HG03135 (cell line): ENCODE measurements at regions not wholly inside any gene's neighbourhood (a gene's known extent, or its start where the extent isn't known, plus 50 kb on each side); places are given as distances from the start of the nearest gene placed in this dataset.

Source experiments
- ATAC-seq: cut with Tn5 transposase; IDR thresholded peaks from one replicate; pipeline ENCODE4 v1.9.1; 2021; ENCODE audit warnings: mild to moderate bottlenecking, moderate library complexity; ENCODE audit not compliant: unreplicated experiment

DNA sequence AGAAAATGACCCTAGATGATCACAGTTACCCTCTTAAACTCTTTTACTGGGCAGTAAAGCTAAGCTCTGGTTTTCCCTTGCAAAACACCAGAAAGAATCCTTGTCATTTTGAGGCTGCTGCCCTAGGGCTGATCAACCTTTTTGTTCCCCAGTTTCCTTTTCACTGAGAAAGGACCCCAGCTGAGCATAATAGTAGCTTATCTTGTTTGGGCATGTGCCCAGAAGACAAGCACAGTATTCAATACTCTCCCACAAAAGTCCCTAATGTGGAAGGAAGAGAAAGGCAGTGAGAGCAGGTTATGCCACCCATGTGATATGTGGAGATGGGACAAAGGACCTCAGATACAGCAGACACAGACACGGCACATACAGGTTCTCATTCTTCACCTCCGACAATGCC is 332.6 kb upstream of the TMPO start:
- ATAC-seq, result no peak

DNA sequence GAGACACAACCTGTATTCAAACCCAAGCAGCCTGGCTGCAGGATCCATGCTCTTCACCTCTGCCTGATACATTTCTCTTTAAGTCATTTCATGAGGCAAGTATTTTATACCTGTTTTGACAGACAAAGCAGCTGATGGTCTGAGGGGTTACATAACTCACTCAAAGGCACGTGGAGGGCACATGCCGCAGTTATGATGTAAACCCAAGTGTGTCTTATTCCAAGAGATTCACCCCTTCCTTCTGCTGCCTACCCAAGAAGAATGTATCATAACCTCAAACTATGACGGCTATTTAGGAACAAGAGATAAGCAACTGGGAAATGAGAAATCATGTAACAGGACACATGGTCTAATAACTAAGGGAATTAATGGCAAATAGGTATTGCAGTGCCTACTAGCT is 329.8 kb upstream of the TMPO start:
- no peak for ATAC-seq

DNA sequence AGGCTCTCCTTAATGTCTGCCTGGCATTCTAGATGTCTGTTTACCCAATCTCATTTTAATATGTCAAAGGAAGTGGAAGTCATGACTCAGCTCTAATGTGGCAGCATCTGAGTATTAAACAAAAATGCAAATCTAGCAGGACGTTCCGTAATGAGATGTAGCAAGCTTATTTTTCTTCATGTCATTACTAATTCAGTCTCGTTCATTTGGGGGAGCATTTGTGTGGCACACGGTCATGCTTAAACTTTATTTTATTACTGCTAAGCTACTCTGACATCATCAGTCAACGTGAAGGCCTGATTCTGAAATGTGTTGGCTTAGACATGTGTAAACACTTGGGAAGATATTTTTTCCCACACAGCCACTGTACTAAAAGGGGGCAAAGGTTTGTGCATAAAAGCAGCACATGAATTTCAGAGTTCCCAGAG is 326.7 kb upstream of the TMPO start:
- no peak for ATAC-seq

- no peak for ATAC-seq
These were observed 320.8 kb upstream of the TMPO start for GRCh38 chr12:98194591-98194990.

- ATAC-seq, result no peak
These were observed 317.0 kb upstream of the TMPO start for GRCh38 chr12:98198261-98198982.

GRCh38 chr12:98208816-98209215 is 306.6 kb upstream of the TMPO start:
- no peak for ATAC-seq

- no peak for ATAC-seq
These were observed 303.3 kb upstream of the TMPO start for GRCh38 chr12:98211909-98212695.

DNA sequence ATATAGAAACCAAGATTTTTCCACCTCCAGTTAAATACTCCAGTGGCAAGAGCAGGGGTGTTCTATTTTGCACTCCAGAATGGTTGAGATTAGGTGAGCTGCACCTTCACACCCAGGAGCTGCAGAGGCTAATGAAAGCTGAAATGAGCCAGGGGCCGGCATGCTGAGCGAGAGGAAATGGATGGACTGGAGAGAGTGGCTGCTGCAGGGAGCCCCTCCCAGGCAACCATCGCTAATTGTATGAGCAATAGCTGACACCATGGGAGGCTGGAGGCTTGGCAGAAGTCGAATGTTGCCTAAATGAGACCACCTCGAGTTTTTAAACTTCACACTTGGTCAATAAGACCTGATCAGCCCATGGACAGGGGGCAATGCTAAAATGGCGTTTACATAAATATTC is 301.8 kb upstream of the TMPO start:
- no peak for ATAC-seq

DNA sequence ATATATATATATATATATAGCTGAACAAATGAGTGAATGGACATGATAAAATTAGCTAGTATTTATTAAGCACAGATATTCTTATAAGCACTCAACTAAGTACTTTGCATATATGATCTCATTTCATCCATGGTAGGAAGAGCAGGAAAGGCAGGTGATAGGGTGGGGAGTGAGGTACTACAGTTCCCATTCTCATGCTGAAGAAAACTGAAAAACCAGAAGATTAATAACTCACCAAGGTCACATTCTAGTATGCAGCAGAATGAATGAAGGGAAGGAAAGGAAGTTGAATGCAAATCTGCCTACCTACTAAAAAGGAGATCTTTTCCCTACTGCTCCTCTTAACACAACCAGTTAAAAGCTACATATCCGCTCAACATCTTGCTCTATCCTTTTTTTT is 298.1 kb upstream of the TMPO start:
- no peak for ATAC-seq

DNA sequence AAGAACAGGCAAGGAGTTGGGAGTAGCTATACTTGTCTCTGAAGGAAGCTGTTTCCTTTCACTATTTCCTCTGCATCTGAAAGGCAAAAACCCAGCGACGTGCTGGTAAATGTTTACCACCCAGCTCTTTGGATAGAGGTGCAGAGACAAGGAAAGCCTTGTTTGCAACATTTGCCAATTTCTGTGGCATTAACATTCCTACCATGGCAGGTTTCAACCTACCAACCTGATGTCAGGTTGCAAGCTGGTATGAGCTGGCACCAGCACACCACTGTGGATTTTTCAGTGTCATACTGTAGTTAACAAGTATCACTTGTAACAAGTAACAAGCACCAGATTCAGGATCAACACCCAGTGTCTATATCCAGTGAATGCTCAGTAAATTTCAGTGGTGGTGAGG is 294.8 kb upstream of the TMPO start:
- ATAC-seq, result no peak

GRCh38 chr12:98221243-98221808 is 294.1 kb upstream of the TMPO start:
- ATAC-seq, result no peak

GRCh38 chr12:98222135-98222534 is 293.3 kb upstream of the TMPO start:
- no peak for ATAC-seq

DNA sequence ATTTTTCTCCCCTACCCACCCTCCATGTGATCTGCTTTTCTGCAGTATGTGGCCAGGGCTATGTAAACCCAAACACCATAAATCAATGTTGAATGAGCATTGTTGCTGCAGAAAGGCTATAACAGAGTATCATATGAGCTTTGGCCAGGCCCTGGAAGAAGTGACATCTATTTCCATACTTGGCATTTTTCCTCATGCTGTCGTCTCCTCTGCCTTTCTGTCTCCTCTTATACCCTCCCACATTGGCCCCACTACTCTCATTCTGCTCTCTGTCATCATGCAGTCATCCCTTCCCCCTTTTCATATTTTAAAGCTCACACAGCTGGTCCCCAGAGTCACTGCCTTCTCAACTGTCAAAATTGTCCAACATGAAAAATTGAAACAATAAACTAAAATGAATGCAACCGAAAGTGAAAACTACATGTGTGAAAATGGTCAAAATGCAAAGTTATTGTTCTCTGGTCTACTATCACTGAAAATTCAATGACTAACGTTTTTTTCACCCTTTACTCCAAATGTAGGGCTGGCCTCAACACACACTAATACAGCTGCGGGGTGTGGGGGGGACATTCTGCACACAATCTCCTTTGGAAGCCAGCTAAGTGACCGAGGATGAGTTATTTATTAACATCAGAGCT is 290.7 kb upstream of the TMPO start:
- ATAC-seq, result peak; percentile 90

- ATAC-seq, result no peak
These were observed 288.2 kb upstream of the TMPO start for GRCh38 chr12:98227162-98227561.

DNA sequence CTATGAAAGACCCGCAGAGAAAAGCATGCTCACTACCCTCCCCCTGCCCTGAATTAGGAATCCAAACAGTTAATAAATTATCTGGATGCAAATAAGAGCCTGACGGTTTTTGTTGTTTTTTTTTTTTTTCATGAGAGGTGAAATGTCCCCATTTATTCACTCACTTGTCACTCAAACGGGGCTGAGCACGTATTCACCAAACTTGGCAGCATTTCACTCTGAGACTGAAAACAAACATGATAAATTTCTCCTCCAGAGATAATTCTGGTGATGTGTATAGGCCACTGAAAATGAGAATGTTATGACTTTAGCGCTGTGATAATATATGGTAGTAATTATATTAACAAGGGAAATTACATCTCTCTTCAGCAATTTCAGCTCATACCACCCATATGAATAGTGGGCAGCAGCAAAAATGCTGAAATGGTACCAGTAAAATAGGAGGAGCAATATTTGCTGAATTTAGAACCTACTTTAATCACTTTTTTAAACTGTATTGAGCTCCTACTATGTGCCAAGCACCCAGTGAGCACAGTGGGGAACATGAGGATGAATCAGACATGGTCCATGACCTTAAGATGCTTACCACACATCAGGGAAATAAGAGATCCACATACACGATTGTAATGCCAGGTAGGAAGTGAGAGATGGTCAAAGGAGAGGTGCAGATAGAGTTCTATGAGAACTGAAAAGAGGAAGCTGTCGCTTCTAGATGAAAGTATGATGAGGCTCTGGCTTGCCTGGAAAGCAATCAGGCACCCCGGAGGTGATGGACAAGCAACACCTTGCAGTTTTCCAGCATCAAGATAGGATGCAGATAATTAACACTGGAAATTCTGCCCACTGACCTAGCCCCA is 286.5 kb upstream of the TMPO start:
- no peak for ATAC-seq

DNA sequence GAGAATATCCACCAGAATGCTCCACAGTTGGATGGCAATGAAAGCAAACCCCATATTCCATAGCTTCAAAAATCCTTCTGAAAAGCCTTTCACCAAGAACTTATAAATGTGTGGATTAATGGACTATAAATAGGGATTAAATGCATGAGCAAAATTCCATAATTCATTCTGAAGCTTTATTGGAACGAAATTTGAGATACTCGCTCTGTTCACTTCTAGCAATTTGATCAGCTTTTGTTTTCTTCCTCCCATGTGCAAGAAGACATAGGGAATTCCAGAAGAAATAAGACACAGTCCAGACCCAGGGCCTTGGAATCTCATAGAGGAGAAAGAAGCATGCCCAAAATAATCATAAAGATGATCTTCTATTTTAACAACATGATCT is 285.9 kb upstream of the TMPO start:
- ATAC-seq, result no peak

GRCh38 chr12:98232753-98233390 is 282.5 kb upstream of the TMPO start:
- no peak for ATAC-seq

GRCh38 chr12:98235301-98235700 is 280.1 kb upstream of the TMPO start:
- no peak for ATAC-seq

DNA sequence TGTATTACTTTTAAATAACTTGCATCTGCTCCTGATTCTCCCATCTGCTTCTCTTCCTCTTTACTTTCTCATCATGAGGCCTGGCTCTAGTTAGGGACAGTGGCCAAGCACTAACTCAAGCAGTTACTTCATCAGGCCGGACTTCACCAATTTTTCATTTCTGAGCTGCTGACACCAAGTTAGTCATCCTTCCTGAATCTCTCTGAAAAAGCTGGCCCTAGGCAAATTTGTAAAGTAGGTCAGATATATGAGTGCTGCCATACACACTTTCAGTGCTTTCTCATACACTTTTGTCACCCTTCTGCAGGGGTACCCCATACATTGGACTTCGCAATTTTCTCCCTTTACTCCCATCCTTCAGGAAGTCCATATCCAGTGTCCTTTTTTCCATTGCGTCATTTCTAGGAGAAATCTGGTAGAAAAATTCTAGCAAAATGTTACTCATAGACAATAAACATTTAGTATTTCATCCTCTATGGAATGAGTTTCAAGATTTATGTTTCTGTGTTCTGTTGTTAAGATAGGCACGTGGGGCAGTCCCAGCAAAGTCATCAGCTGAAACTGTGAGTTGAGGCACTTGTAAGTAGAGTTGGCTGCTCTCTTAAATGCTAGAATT is 276.8 kb upstream of the TMPO start:
- no peak for ATAC-seq

- ATAC-seq, result no peak
These were observed 272.2 kb upstream of the TMPO start for GRCh38 chr12:98243190-98243589.
